ENCODE measurements at regions not wholly inside any gene's neighbourhood (a gene's known extent, or its start where the extent isn't known, plus 50 kb on each side); places are given as distances from the start of the nearest gene placed in this dataset.

DNA sequence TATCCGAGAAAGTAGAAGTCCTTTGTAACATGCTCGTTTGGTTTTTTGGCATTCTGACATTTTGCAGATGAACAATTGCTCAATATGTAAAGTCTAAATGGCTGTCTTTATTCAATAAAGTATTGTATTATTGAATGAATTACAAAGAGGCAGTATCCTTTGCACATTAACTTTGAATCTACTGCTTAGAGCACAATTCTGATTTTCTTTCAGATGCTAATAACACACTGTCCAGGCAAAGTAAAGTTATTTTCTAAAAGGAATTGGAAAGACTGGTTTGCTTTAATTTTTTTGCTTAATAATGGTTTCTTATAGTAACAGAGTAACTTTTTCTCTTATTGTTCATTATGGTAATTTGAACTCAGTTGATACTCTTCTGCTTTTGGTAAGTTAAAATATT is 494.8 kb downstream of the RWDD3 start:
- H2AFZ ChIP-seq (ENCODE audit: insufficient read depth, low read depth, low read length, poor library complexity, severe bottlenecking): no peak overlapping the region
- H3K27ac Mint-ChIP-seq: no peak overlapping the region
- H3K9ac ChIP-seq (ENCODE audit: insufficient read depth, low read length, poor library complexity, severe bottlenecking): no peak overlapping the region
- no peak for DNase-seq
- no peak overlapping the region for H3K4me2 ChIP-seq (replicated peaks; ENCODE audit: extremely low read depth, low read length, poor library complexity, severe bottlenecking)
- H3K27ac ChIP-seq (ENCODE audit: low read depth in 1 of 2, low read length in 2 of 2): no peak overlapping the region
- H4K20me1 ChIP-seq (ENCODE audit: insufficient read depth, low read length): no peaks in the 10 kb centered on the region
- peaks cover 12 to 16% of the 10 kb centered on the region in 2 donors for H3K9me3 ChIP-seq (replicated peaks in 1 of 2; ENCODE audit: control insufficient read depth in 1 of 2, insufficient read depth in 1 of 2, low read length in 2 of 2)
- H3K27me3 Mint-ChIP-seq (ENCODE audit: low read depth in 3 of 3): no peaks in the 10 kb centered on the region
- peaks cover 7 to 19% (median 15%) of the 10 kb centered on the region in 7 donors for H3K9me3 Mint-ChIP-seq
- no peaks in the 10 kb centered on the region for H3K79me2 ChIP-seq (ENCODE audit: insufficient read depth, low read length)
- WGBS (ENCODE audit: insufficient coverage): no CpG with 5 or more reads among the region's 2 CpGs
- no peak overlapping the region for H3K4me3 ChIP-seq (replicated peaks in 1 of 3; ENCODE audit: low read depth in 2 of 3, low read length in 3 of 3)
- intact Hi-C loops (cut with micrococcal nuclease): no loop called here
- no peaks in the 10 kb centered on the region for H3K27me3 ChIP-seq (ENCODE audit: control insufficient read depth in 2 of 2, insufficient read depth in 2 of 2, low read length in 2 of 2)
- H3K4me3 Mint-ChIP-seq: no peak overlapping the region
- no peaks in the 10 kb centered on the region for H3K36me3 Mint-ChIP-seq
- TF ChIP-seq CTCF (IDR thresholded peaks at IDR 0.05): no peak
- H3K36me3 ChIP-seq (replicated peaks in 1 of 2; ENCODE audit: control insufficient read depth in 1 of 2, insufficient read depth in 2 of 2, low read length in 2 of 2): no peaks in the 10 kb centered on the region
- H3K4me1 ChIP-seq (ENCODE audit: control insufficient read depth in 1 of 2, insufficient read depth in 2 of 2, low read length in 2 of 2): no peaks in the 10 kb centered on the region
- H3K4me1 Mint-ChIP-seq: no peaks in the 10 kb centered on the region

- no peaks in the 10 kb centered on the region for H3K4me1 Mint-ChIP-seq
Measured at GRCh38 chr1:95730986-95731385, 497.0 kb downstream of the RWDD3 start.

More at GRCh38 chr1:95730986-95731385, 497.0 kb downstream of the RWDD3 start:
- no peaks in the 10 kb centered on the region for H3K36me3 ChIP-seq (replicated peaks in 1 of 2; ENCODE audit: control insufficient read depth in 1 of 2, insufficient read depth in 2 of 2, low read length in 2 of 2)
- H3K79me2 ChIP-seq (ENCODE audit: insufficient read depth, low read length): no peaks in the 10 kb centered on the region
- no peak overlapping the region for H3K27ac ChIP-seq (ENCODE audit: low read depth in 1 of 2, low read length in 2 of 2)
- no peak overlapping the region for H3K4me3 ChIP-seq (replicated peaks in 1 of 3; ENCODE audit: low read depth in 2 of 3, low read length in 3 of 3)
- Mint-ChIP-seq H3K27me3 (ENCODE audit: low read depth in 3 of 3) (peaks cover 0 to 2% (median 0%) of the 10 kb centered on the region in 3 donors), H3K4me3 (no peak overlapping the region), H3K36me3 (no peaks in the 10 kb centered on the region), H3K27ac (no peak overlapping the region), H3K9me3 (peaks cover 8 to 18% (median 9%) of the 10 kb centered on the region in 7 donors)
- no peak overlapping the region for H3K4me2 ChIP-seq (replicated peaks; ENCODE audit: extremely low read depth, low read length, poor library complexity, severe bottlenecking)
- no peak for TF ChIP-seq CTCF (IDR thresholded peaks at IDR 0.05)
- H3K27me3 ChIP-seq (ENCODE audit: control insufficient read depth in 2 of 2, insufficient read depth in 2 of 2, low read length in 2 of 2): no peaks in the 10 kb centered on the region
- intact Hi-C loops (cut with micrococcal nuclease): no loop called here
- DNase-seq: no peak
- H2AFZ ChIP-seq (ENCODE audit: insufficient read depth, low read depth, low read length, poor library complexity, severe bottlenecking): no peak overlapping the region
- no peaks in the 10 kb centered on the region for H3K4me1 ChIP-seq (ENCODE audit: control insufficient read depth in 1 of 2, insufficient read depth in 2 of 2, low read length in 2 of 2)
- WGBS (ENCODE audit: insufficient coverage): no CpG with 5 or more reads among the region's 3 CpGs
- no peaks in the 10 kb centered on the region for H4K20me1 ChIP-seq (ENCODE audit: insufficient read depth, low read length)
- H3K9ac ChIP-seq (ENCODE audit: insufficient read depth, low read length, poor library complexity, severe bottlenecking): no peak overlapping the region
- peaks cover 4 to 14% of the 10 kb centered on the region in 2 donors for H3K9me3 ChIP-seq (replicated peaks in 1 of 2; ENCODE audit: control insufficient read depth in 1 of 2, insufficient read depth in 1 of 2, low read length in 2 of 2)

All from CD14-positive monocyte (primary cell).